Kidney (tissue), 13 donors: ENCODE measurements at regions not wholly inside any gene's neighbourhood (a gene's known extent, or its start where the extent isn't known, plus 50 kb on each side); places are given as distances from the start of the nearest gene placed in this dataset.

Experiments
- DNase-seq, 5 donors: peaks; one replicate each; pipeline ENCODE4 v3.0.0-alpha.2; 2013 to 2020
- FAIRE-seq: peaks from 2 replicates; lab custom pipeline; 2012; peaks lifted over from hg19 to GRCh38; lab: Jason Lieb, UNC
- H3K27ac ChIP-seq, 2 donors: one replicate each; pipeline ENCODE4 v1.7.0; 2013; ENCODE audit warnings: low read depth in 2 of 2, low read length in 2 of 2, inconsistent platforms in 1 of 2
- H3K27me3 ChIP-seq: one replicate; pipeline ENCODE4 v1.7.1; 2013; ENCODE audit warnings: low read length, inconsistent platforms; ENCODE audit not compliant: control insufficient read depth, insufficient read depth
- H3K36me3 ChIP-seq, 3 donors: one replicate each; pipeline versions ENCODE4 v1.7.0 to v1.7.1; 2013; ENCODE audit warnings: low read length in 3 of 3, control low read depth in 1 of 3, inconsistent platforms in 1 of 3; ENCODE audit not compliant: insufficient read depth in 3 of 3, control insufficient read depth in 2 of 3
- H3K4me1 ChIP-seq, 3 donors: one replicate each; pipeline versions ENCODE4 v1.7.0 to v1.7.1; 2013; ENCODE audit warnings: low read length in 3 of 3, inconsistent platforms in 1 of 3, low read depth in 1 of 3; ENCODE audit not compliant: control insufficient read depth in 2 of 3, insufficient read depth in 2 of 3
- H3K4me3 ChIP-seq, 3 donors: one replicate each; pipeline versions ENCODE4 v1.7.0 to v1.8.1; 2013; ENCODE audit warnings: low read length in 3 of 3, control low read depth in 1 of 3, inconsistent platforms in 1 of 3
- H3K9ac ChIP-seq, 3 donors: one replicate each; pipeline versions ENCODE4 v1.7.0 to v1.7.1; 2013; ENCODE audit warnings: low read length in 3 of 3, control low read depth in 1 of 3, inconsistent platforms in 1 of 3
- H3K9me3 ChIP-seq, 3 donors: one replicate each; pipeline versions ENCODE4 v1.7.0 to v1.7.1; 2013; ENCODE audit warnings: low read length in 3 of 3, control low read depth in 1 of 3, inconsistent platforms in 1 of 3; ENCODE audit not compliant: control insufficient read depth in 2 of 3, insufficient read depth in 1 of 3
- intact Hi-C: fragments of 100-400 bp; cut with DNase I; formaldehyde crosslinking; loops from one replicate; pipeline ENCODE4 v1.11.1; 2022
- TF ChIP-seq, protein P1 (sequence below): IDR thresholded peaks from 3 replicates; pipeline ENCODE4 v1.5.1; 2012; ENCODE audit warnings: mild to moderate bottlenecking, moderate library complexity, borderline replicate concordance; ENCODE audit not compliant: insufficient read depth; ENCODE audit errors: extremely low read depth
- donor health status: control.
- donor health status: control.
- donor health status: control.
- donor health status: control.
- donor health status: control.
- donor health status: DM: yes; HTN: yes; CAD: no.
- donor health status: Normal renal cell carcinoma (clear cell type).

DNA sequence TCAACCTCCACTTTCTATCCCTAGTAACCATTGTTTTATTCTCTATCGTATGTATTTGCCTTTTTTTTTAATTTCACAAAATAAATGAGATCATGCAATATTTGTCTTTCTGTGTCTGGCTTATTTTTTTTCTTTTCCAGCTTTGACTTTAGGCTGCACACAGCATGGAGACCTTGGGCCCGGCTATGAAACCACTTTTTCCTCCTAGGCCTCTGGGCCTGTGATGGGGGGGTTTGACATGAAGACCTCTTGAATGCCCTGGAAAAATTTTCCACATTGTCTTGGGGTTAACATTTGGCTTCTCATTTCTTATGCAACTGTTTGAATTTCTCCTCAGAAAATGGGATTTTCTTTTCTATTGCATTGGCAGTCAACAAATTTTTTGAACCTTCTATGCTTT, 100.2 kb upstream of the BTG3 start:
- no peaks in the 10 kb centered on the region for H3K9me3 ChIP-seq
- H3K27ac ChIP-seq = no peak overlapping the region
- FAIRE-seq = no peak
- DNase-seq = no peak
- H3K4me1 ChIP-seq = no peaks in the 10 kb centered on the region
- H3K9ac ChIP-seq = no peak overlapping the region
- H3K4me3 ChIP-seq = no peak overlapping the region
- no peaks in the 10 kb centered on the region for H3K36me3 ChIP-seq
- intact Hi-C loops = no loop called here
- H3K27me3 ChIP-seq = no peaks in the 10 kb centered on the region
- TF ChIP-seq, protein P1, sequence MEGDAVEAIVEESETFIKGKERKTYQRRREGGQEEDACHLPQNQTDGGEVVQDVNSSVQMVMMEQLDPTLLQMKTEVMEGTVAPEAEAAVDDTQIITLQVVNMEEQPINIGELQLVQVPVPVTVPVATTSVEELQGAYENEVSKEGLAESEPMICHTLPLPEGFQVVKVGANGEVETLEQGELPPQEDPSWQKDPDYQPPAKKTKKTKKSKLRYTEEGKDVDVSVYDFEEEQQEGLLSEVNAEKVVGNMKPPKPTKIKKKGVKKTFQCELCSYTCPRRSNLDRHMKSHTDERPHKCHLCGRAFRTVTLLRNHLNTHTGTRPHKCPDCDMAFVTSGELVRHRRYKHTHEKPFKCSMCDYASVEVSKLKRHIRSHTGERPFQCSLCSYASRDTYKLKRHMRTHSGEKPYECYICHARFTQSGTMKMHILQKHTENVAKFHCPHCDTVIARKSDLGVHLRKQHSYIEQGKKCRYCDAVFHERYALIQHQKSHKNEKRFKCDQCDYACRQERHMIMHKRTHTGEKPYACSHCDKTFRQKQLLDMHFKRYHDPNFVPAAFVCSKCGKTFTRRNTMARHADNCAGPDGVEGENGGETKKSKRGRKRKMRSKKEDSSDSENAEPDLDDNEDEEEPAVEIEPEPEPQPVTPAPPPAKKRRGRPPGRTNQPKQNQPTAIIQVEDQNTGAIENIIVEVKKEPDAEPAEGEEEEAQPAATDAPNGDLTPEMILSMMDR = no peak

DNA sequence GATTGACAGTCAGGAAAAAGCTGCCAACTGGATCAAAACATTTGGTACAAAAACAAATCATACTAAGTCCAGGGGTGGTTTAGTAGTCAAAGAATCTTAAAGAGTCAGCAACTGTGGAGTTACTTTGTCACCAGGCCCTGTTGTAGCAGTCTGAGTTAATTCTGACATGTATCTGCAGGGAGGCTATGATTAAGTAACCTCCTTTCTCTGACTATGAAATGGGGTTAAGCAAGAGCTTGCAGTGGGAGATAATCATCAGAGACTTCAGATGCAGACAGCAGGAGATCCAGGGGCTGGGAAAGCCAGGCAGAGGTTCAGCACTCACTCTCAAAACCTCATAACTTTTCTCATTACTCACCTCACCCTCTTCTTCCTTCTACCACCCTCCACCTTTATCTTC, 99.2 kb upstream of the BTG3 start:
- TF ChIP-seq, protein P1 = no peak
- Histone ChIP-seq H3K27me3 (no peaks in the 10 kb centered on the region), H3K27ac (no peak overlapping the region), H3K9ac (no peak overlapping the region), H3K4me1 (no peaks in the 10 kb centered on the region), H3K9me3 (no peaks in the 10 kb centered on the region), H3K36me3 (no peaks in the 10 kb centered on the region), H3K4me3 (no peak overlapping the region)
- no peak for DNase-seq
- intact Hi-C loops = no loop called here
- no peak for FAIRE-seq

DNA sequence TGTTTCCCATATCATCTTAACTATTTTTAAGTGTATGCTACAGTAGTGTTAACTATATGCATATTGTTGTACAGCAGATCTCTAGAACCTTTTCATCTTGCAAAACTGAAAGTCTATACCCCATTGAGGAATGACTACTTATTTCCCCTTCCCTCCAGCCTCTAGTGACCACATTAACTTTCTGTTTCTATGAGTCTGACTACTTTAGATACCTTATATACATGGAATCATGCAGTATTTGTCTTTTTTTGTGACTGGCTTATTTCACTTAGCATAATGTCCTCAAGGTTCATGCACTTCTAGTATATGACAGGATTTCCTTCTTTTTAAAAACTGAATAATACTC, 96.5 kb upstream of the BTG3 start:
- Histone ChIP-seq H3K4me1 (no peaks in the 10 kb centered on the region), H3K27me3 (no peaks in the 10 kb centered on the region), H3K9ac (no peak overlapping the region), H3K36me3 (no peaks in the 10 kb centered on the region), H3K9me3 (no peaks in the 10 kb centered on the region), H3K4me3 (no peak overlapping the region), H3K27ac (no peak overlapping the region)
- intact Hi-C loops = no loop called here
- no peak for FAIRE-seq
- TF ChIP-seq, protein P1 = no peak
- DNase-seq = no peak

DNA sequence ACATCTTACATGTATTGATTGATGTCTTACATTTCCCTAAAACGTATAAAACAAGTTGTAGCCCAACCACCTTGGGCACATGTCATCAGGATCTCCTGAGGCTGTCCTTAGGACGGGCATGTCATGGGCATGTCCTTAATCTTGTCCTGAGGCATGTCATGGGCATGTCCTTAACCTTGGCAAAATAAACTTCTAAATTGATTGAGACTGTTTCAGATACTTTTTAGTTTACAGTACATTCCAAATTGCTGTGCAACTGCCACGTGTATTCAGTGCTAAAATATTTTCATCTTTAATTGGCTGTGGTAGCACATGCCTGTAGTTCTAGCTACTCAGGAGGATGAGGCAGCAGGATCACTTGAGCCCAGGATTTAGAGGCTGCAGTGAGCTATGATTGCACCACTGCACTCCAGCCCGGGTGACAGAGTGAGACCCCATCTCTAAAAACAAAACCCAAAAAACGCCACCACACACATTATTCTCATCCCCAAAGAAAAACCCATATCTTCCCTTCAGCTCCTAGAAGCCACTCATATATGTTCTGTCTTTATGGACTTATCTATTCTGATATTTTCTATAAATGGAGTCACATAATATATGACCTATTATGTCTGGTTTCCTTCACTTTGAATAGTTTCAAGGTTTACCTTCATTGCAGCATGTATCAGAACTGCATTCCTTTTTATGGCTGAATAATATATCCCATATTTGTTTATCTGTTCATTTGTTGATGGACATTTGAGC, 96.0 kb upstream of the BTG3 start:
- H3K27me3 ChIP-seq = no peaks in the 10 kb centered on the region
- no peak overlapping the region for H3K4me3 ChIP-seq
- no peak overlapping the region for H3K27ac ChIP-seq
- intact Hi-C loops = no loop called here
- H3K9me3 ChIP-seq = no peaks in the 10 kb centered on the region
- H3K4me1 ChIP-seq = no peaks in the 10 kb centered on the region
- no peak for DNase-seq
- TF ChIP-seq, protein P1 = no peak
- H3K9ac ChIP-seq = no peak overlapping the region
- H3K36me3 ChIP-seq = no peaks in the 10 kb centered on the region
- no peak for FAIRE-seq
